Esophagus muscularis mucosa (tissue), 4 donors: ENCODE measurements at regions not wholly inside any gene's neighbourhood (a gene's known extent, or its start where the extent isn't known, plus 50 kb on each side); places are given as distances from the start of the nearest gene placed in this dataset.
"Not testable (repeated sequence)": the region's sequence is repeated elsewhere in the genome, so short reads cannot be mapped to it uniquely, and the experiment has no call there.

Experiments
- DNase-seq: peaks from one replicate; pipeline ENCODE4 v3.0.0-alpha.2; 2017; ENCODE audit errors: extremely low spot score
- H3K27ac ChIP-seq, 4 donors: fragments of 200-600 bp; sonication (generic); replicated peaks in 1 of 4; 1 replicate in 3 of 4; 2 replicates in 1 of 4; pipeline ENCODE4 v1.5.1; 2016 to 2019; ENCODE audit warnings: mild to moderate bottlenecking in 1 of 4
- H3K27me3 ChIP-seq, 4 donors: fragments of 200-600 bp; sonication (generic); one replicate each; pipeline versions ENCODE4 v1.5.1 to v1.6.0; 2016 to 2019
- H3K36me3 ChIP-seq, 4 donors: fragments of 200-600 bp; sonication (generic); one replicate each; pipeline ENCODE4 v1.5.1; 2016 to 2019
- H3K4me1 ChIP-seq, 4 donors: fragments of 200-600 bp; sonication (generic); one replicate each; pipeline ENCODE4 v1.5.1; 2016 to 2019
- H3K4me3 ChIP-seq, 4 donors: fragments of 200-600 bp; sonication (generic); 1 replicate in 2 of 4; 2 replicates in 2 of 4; pipeline ENCODE4 v1.5.1; 2016 to 2019; ENCODE audit warnings: mild to moderate bottlenecking in 4 of 4, moderate library complexity in 1 of 4
- H3K9me3 ChIP-seq, 4 donors: fragments of 200-600 bp; sonication (generic); 1 replicate in 3 of 4; 2 replicates in 1 of 4; pipeline ENCODE4 v1.5.1; 2016 to 2019
- CTCF ChIP-seq, 3 experiments: fragments of 200-600 bp in 2 of 3; fragments of 450-650 bp in 1 of 3; sonication (generic) in 2 of 3; IDR thresholded peaks; one replicate each; pipeline ENCODE4 v1.5.1; 2017 to 2019; ENCODE audit warnings: antibody characterized with exemption in 3 of 3, mild to moderate bottlenecking in 2 of 3, moderate library complexity in 1 of 3
- EP300 ChIP-seq: sonication (generic); formaldehyde crosslinking; IDR thresholded peaks from one replicate; pipeline ENCODE4 v1.6.1; 2017; ENCODE audit warnings: antibody characterized with exemption
- POLR2A ChIP-seq: fragments of 450-650 bp; IDR thresholded peaks from one replicate; pipeline ENCODE4 v1.6.1; 2017; ENCODE audit warnings: antibody characterized with exemption, moderate library complexity, mild to moderate bottlenecking, low read depth
- POLR2AphosphoS5 ChIP-seq, 2 donors: sonication (generic); formaldehyde crosslinking; IDR thresholded peaks; one replicate each; pipeline ENCODE4 v1.6.1; 2017; ENCODE audit warnings: antibody characterized with exemption in 2 of 2
- WGBS: methylation state at CpG from one replicate; pipeline ENCODE4 v1.1.5; 2018; 5-methylcytosine and 5-hydroxymethylcytosine counted together
- intact Hi-C: fragments of 100-400 bp; cut with DNase I; formaldehyde crosslinking; loops from one replicate; pipeline ENCODE4 v1.15.1; 2023

GRCh38 chr1:188822248-188822647, 1655.4 kb downstream of the BRINP3 start:
- TF ChIP-seq POLR2AphosphoS5 (IDR thresholded peaks at IDR 0.05), result no peak
- no peak for TF ChIP-seq CTCF (IDR thresholded peaks at IDR 0.05)
- no peak for TF ChIP-seq POLR2A
- no peak for TF ChIP-seq EP300
- no peaks in the 10 kb centered on the region for H3K4me1 ChIP-seq
- no peak overlapping the region for H3K4me3 ChIP-seq
- no peaks in the 10 kb centered on the region for H3K36me3 ChIP-seq
- intact Hi-C loops, result no loop called here
- no peaks in the 10 kb centered on the region for H3K27me3 ChIP-seq
- H3K27ac ChIP-seq, result no peak overlapping the region
- DNase-seq, result no peak
- WGBS, result 44% methylated on average over 2 of the region's 2 CpGs
- H3K9me3 ChIP-seq, result no peaks in the 10 kb centered on the region

- H3K27me3 ChIP-seq, result no peaks in the 10 kb centered on the region
- no peak for DNase-seq
- H3K9me3 ChIP-seq, result no peaks in the 10 kb centered on the region
- intact Hi-C loops, result no loop called here
- TF ChIP-seq EP300 (no peak), POLR2A (no peak), POLR2AphosphoS5 (IDR thresholded peaks at IDR 0.05) (no peak), CTCF (IDR thresholded peaks at IDR 0.05) (no peak)
- no peaks in the 10 kb centered on the region for H3K36me3 ChIP-seq
- H3K4me3 ChIP-seq, result no peak overlapping the region
- H3K4me1 ChIP-seq, result no peaks in the 10 kb centered on the region
- no peak overlapping the region for H3K27ac ChIP-seq
- 92% methylated on average over 2 of the region's 2 CpGs for WGBS
Observed at GRCh38 chr1:188825471-188825870, 1652.2 kb downstream of the BRINP3 start.

DNA sequence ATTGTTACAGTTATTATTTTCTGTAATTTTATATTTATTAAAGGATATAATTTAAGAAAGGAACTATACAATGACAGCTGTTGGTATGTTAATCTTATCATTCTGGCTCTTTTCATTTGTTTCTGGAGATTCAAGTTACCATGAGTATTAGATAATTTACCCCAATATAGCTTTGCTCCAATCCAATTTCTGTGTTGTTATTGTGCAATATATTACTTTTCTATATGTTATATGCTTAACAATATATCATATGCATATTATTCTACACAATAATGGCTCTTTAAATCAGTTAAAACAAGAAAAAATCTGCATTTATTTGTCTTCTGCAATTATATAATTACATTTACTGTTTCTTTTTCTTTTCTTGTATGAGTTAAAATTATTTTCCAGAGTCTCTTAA, 1650.9 kb downstream of the BRINP3 start:
- TF ChIP-seq CTCF (IDR thresholded peaks at IDR 0.05) (no peak), POLR2AphosphoS5 (IDR thresholded peaks at IDR 0.05) (no peak), POLR2A (no peak), EP300 (no peak)
- Histone ChIP-seq H3K4me3 (no peak overlapping the region), H3K4me1 (no peaks in the 10 kb centered on the region), H3K36me3 (no peaks in the 10 kb centered on the region), H3K9me3 (no peaks in the 10 kb centered on the region), H3K27me3 (no peaks in the 10 kb centered on the region), H3K27ac (no peak overlapping the region)
- DNase-seq, result no peak
- intact Hi-C loops, result no loop called here

- intact Hi-C loops, result no loop called here
Observed at GRCh38 chr1:188827400-188827799, 1650.3 kb downstream of the BRINP3 start.

GRCh38 chr1:188841111-188841696, 1636.5 kb downstream of the BRINP3 start:
- H3K4me1 ChIP-seq, H3K27ac ChIP-seq, H3K36me3 ChIP-seq, DNase-seq, H3K4me3 ChIP-seq, H3K9me3 ChIP-seq, intact Hi-C loops, H3K27me3 ChIP-seq: not testable (repeated sequence)
- 94% methylated on average over 6 of the region's 40 CpGs for WGBS

More at GRCh38 chr1:188827400-188827799, 1650.3 kb downstream of the BRINP3 start:
- DNase-seq, result no peak
- Histone ChIP-seq H3K27ac (no peak overlapping the region), H3K9me3 (no peaks in the 10 kb centered on the region), H3K27me3 (no peaks in the 10 kb centered on the region), H3K36me3 (no peaks in the 10 kb centered on the region), H3K4me1 (no peaks in the 10 kb centered on the region), H3K4me3 (no peak overlapping the region)
- WGBS, result 81% methylated on average over 2 of the region's 2 CpGs
- TF ChIP-seq EP300, result no peak
- TF ChIP-seq POLR2A, result no peak
- TF ChIP-seq POLR2AphosphoS5 (IDR thresholded peaks at IDR 0.05), result no peak
- TF ChIP-seq CTCF (IDR thresholded peaks at IDR 0.05), result no peak
